NCI-H146 treated with DMSO at 0.1 percent for 48 hours (cell line): ENCODE measurements at regions not wholly inside any gene's neighbourhood (a gene's known extent, or its start where the extent isn't known, plus 50 kb on each side); places are given as distances from the start of the nearest gene placed in this dataset.
A peak's percentile ranks its signal among the peaks of the same experiment; 100 is the strongest.

Experiments
- DNase-seq: peaks from one replicate; lab custom pipeline; 2025; ENCODE audit not compliant: unreplicated experiment; lab: John Stamatoyannopoulos, UW

GRCh38 chr6:33967966-33968724, 164.3 kb upstream of the MLN start:
- peak; percentile 42 for DNase-seq

- DNase-seq, result no peak
Observed at GRCh38 chr6:33967265-33967767, 163.5 kb upstream of the MLN start.

- no peak for DNase-seq
Observed at GRCh38 chr6:33966536-33966935, 162.7 kb upstream of the MLN start.

- DNase-seq, result no peak
Observed at GRCh38 chr6:33965766-33966165, 162.0 kb upstream of the MLN start.

- no peak for DNase-seq
Observed at GRCh38 chr6:33964387-33964786, 160.6 kb upstream of the MLN start.

- no peak for DNase-seq
Observed at GRCh38 chr6:33963136-33963750, 159.4 kb upstream of the MLN start.

- no peak for DNase-seq
Observed at GRCh38 chr6:33962246-33963027, 158.6 kb upstream of the MLN start.

GRCh38 chr6:33961691-33962090, 157.9 kb upstream of the MLN start:
- no peak for DNase-seq

- no peak for DNase-seq
Observed at GRCh38 chr6:33960345-33961313, 156.8 kb upstream of the MLN start.

GRCh38 chr6:33959661-33960344, 156.0 kb upstream of the MLN start:
- DNase-seq, result no peak

GRCh38 chr6:33959329-33959651, 155.5 kb upstream of the MLN start:
- no peak for DNase-seq

- DNase-seq, result no peak
Observed at GRCh38 chr6:33958526-33959328, 154.9 kb upstream of the MLN start.

- DNase-seq, result no peak
Observed at GRCh38 chr6:33957892-33958525, 154.2 kb upstream of the MLN start.

- DNase-seq, result no peak
Observed at GRCh38 chr6:33957131-33957891, 153.5 kb upstream of the MLN start.

- DNase-seq, result no peak
Observed at GRCh38 chr6:33956206-33956605, 152.4 kb upstream of the MLN start.

- no peak for DNase-seq
Observed at GRCh38 chr6:33955566-33955965, 151.8 kb upstream of the MLN start.

GRCh38 chr6:33954453-33954852, 150.7 kb upstream of the MLN start:
- no peak for DNase-seq

GRCh38 chr6:33953171-33953570, 149.4 kb upstream of the MLN start:
- DNase-seq, result no peak
